Chondrocyte (in vitro differentiated cells): ENCODE measurements at regions not wholly inside any gene's neighbourhood (a gene's known extent, or its start where the extent isn't known, plus 50 kb on each side); places are given as distances from the start of the nearest gene placed in this dataset.
A peak's percentile ranks its signal among the peaks of the same experiment; 100 is the strongest.

ENCODE experiments used
- DNase-seq: peaks from one replicate; pipeline ENCODE4 v3.0.0; 2021; ENCODE audit warnings: mixed read lengths, low spot score
- H3K27ac Mint-ChIP-seq: one replicate; pipeline ENCODE4 v1.8.0; 2021; ENCODE audit warnings: mild to moderate bottlenecking, moderate library complexity, mixed read lengths; ENCODE audit not compliant: unreplicated experiment
- H3K27me3 Mint-ChIP-seq: 2 replicates; pipeline ENCODE4 v1.8.0; 2021; ENCODE audit warnings: low read depth, mixed read lengths
- H3K36me3 Mint-ChIP-seq: 2 replicates; pipeline ENCODE4 v1.8.0; 2021; ENCODE audit warnings: low read depth, mixed read lengths
- H3K4me1 Mint-ChIP-seq: 2 replicates; pipeline ENCODE4 v1.8.0; 2021; ENCODE audit warnings: low read depth, mild to moderate bottlenecking, mixed read lengths
- H3K4me3 Mint-ChIP-seq: one replicate; pipeline ENCODE4 v1.8.0; 2021; ENCODE audit warnings: mild to moderate bottlenecking, moderate library complexity, mixed read lengths; ENCODE audit not compliant: unreplicated experiment
- H3K9me3 Mint-ChIP-seq: 2 replicates; pipeline ENCODE4 v1.8.0; 2021; ENCODE audit warnings: low read depth, mixed read lengths
- TF ChIP-seq, protein P1 (sequence below): fragments of 200-600 bp; sonication (generic); IDR thresholded peaks from 2 replicates; pipeline ENCODE4 v1.5.0; 2021; ENCODE audit warnings: antibody characterized with exemption, mild to moderate bottlenecking, moderate library complexity

DNA sequence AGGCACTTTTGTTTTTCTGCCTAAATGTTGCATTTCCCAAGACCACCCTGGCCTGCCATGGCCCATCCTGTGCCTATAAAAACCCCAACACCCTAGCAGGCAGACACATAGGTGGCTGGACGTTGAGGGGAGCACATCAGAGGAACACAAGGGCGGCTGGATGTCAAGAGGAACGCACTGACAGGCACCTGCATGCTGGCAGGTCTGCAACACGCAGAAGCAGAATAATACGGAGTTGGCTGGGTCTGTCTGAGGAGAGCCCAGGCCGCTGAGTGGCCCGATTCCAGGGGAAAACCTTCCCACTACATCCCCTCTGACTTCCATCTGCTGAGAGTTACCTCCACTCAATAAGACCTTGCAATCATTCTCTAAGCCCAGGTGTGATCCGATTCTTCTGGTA is 765.6 kb downstream of the PLOD2 start:
- TF ChIP-seq, protein P1, sequence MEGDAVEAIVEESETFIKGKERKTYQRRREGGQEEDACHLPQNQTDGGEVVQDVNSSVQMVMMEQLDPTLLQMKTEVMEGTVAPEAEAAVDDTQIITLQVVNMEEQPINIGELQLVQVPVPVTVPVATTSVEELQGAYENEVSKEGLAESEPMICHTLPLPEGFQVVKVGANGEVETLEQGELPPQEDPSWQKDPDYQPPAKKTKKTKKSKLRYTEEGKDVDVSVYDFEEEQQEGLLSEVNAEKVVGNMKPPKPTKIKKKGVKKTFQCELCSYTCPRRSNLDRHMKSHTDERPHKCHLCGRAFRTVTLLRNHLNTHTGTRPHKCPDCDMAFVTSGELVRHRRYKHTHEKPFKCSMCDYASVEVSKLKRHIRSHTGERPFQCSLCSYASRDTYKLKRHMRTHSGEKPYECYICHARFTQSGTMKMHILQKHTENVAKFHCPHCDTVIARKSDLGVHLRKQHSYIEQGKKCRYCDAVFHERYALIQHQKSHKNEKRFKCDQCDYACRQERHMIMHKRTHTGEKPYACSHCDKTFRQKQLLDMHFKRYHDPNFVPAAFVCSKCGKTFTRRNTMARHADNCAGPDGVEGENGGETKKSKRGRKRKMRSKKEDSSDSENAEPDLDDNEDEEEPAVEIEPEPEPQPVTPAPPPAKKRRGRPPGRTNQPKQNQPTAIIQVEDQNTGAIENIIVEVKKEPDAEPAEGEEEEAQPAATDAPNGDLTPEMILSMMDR, result no peak
- Mint-ChIP-seq H3K27ac (no peak overlapping the region), H3K4me3 (no peak overlapping the region), H3K4me1 (no peaks in the 10 kb centered on the region), H3K9me3 (no peaks in the 10 kb centered on the region), H3K36me3 (no peaks in the 10 kb centered on the region), H3K27me3 (no peaks in the 10 kb centered on the region)
- DNase-seq, result peak; percentile 58

DNA sequence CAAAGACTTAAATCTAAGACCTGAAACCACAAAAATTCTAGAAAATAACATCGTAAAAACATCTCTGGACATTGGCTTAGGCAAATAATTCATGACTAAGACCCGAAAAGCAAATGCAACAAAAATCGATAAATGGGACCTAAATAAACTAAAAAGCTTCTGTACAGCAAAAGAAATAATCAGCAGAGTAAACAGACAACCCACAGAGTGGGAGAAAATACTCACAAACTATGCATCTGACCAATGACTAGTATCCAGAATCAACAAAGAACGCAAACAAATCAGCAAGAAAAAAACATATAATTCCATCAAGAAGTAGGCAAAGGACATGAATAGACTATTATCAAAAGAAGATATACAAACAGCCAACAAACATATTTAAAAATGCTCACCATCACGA is 749.4 kb downstream of the PLOD2 start:
- TF ChIP-seq, protein P1, result no peak
- Mint-ChIP-seq H3K4me3 (no peak overlapping the region), H3K27ac (no peak overlapping the region), H3K27me3 (peaks cover 2% of the 10 kb centered on the region), H3K9me3 (peaks cover 16% of the 10 kb centered on the region), H3K36me3 (no peaks in the 10 kb centered on the region), H3K4me1 (no peaks in the 10 kb centered on the region)
- no peak for DNase-seq

DNA sequence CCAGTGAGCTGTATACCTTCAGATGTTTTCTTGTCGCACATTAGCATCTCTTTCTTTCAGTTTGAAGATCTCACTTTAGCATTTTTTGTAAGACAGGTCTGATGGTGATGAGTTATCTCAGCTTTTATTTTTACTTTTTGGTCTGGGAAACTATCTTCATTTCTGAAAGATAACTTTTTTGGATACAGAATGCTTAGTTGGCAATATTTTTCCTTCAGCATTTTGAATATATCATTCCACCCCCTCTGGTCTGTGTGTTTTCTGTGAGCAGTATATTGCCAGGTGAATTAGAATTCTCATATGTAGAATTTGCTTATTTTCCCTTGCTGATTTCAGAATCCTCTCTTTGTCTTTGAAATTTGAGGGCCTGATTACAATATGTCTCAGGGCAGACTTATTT is 743.3 kb downstream of the PLOD2 start:
- no peak for DNase-seq
- Mint-ChIP-seq H3K4me3 (no peak overlapping the region), H3K27ac (no peak overlapping the region), H3K4me1 (no peaks in the 10 kb centered on the region), H3K27me3 (peaks cover 7% of the 10 kb centered on the region), H3K36me3 (no peaks in the 10 kb centered on the region), H3K9me3 (peaks cover 14% of the 10 kb centered on the region)
- TF ChIP-seq, protein P1, result no peak

DNA sequence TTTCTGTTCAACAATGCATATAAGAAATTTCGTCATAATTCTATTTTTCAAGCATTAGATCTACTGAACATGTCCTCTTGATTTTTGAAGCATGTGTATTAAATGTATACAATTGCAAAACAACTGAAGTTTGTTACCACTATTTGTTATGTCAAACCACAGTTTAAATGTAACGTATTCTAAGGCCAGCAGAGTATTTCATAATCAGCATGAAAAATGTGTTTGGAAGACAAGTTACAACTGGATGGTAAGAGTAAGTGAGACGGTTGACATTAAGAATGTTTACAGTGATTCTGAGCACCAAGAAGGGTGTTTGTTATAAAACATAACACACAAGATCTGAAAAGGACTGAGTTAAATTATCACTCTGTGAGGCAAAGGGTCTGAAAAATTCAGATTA is 738.4 kb downstream of the PLOD2 start:
- peaks cover 8% of the 10 kb centered on the region for H3K9me3 Mint-ChIP-seq
- TF ChIP-seq, protein P1, result no peak
- H3K36me3 Mint-ChIP-seq, result no peaks in the 10 kb centered on the region
- no peak overlapping the region for H3K4me3 Mint-ChIP-seq
- H3K4me1 Mint-ChIP-seq, result no peaks in the 10 kb centered on the region
- DNase-seq, result no peak
- H3K27ac Mint-ChIP-seq, result no peak overlapping the region
- peaks cover 5% of the 10 kb centered on the region for H3K27me3 Mint-ChIP-seq

DNA sequence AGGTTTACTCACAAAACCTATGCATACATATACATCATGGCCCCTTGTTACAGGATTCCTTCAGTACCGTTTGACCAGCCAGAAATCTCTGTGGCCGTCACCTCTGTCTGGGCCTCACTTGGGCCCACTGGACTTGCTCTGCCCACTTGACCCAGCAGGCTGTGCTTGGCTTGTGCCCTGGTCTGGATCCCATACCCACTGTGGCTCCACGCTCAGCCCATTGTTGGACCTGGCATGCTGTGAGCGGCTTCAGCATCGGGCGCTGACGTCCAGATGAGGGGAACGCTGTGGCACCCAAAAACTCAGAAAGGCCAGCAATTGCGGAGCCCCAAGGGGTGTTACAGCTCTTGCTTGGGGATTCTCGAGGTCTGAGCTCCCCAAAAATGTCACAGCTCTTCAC is 733.6 kb downstream of the PLOD2 start:
- Mint-ChIP-seq H3K27me3 (no peaks in the 10 kb centered on the region), H3K4me3 (no peak overlapping the region), H3K27ac (no peak overlapping the region), H3K4me1 (no peaks in the 10 kb centered on the region), H3K9me3 (peaks cover 2% of the 10 kb centered on the region), H3K36me3 (no peaks in the 10 kb centered on the region)
- TF ChIP-seq, protein P1, result no peak
- no peak for DNase-seq
